HEK293 (cell line): ENCODE measurements at regions not wholly inside any gene's neighbourhood (a gene's known extent, or its start where the extent isn't known, plus 50 kb on each side); places are given as distances from the start of the nearest gene placed in this dataset.

ENCODE experiments used
- CTCF ChIA-PET: fragments of 350-600 bp; formaldehyde crosslinking; extraction: SDS; loops from one replicate; lab custom pipeline; 2021; ENCODE audit warnings: antibody characterized with exemption; lab: Yijun Ruan, JAX
- POLR2A ChIA-PET: fragments of 300-600 bp; formaldehyde crosslinking; extraction: SDS; loops from one replicate; lab custom pipeline; 2020; ENCODE audit warnings: antibody characterized with exemption, inconsistent platforms; lab: Yijun Ruan, JAX
- H3K27ac ChIP-seq: fragments of 200-500 bp; sonication (Bioruptor generic); 2 replicates; pipeline ENCODE4 v1.5.1; 2014; ENCODE audit warnings: low read depth, low read length, control low read depth, inconsistent platforms; ENCODE audit errors: extremely low read depth
- H3K36me3 ChIP-seq, 2 experiments: fragments of 200-500 bp in 1 of 2; sonication (Bioruptor generic) in 1 of 2; 1 replicate in 1 of 2; 2 replicates in 1 of 2; pipeline ENCODE4 v1.5.1; 2014 to 2017; ENCODE audit warnings: inconsistent platforms in 2 of 2, low read length in 2 of 2; ENCODE audit not compliant: control insufficient read depth in 2 of 2, insufficient read depth in 1 of 2
- H3K4me1 ChIP-seq: fragments of 200-500 bp; sonication (Bioruptor generic); 2 replicates; pipeline ENCODE4 v1.5.1; 2014; ENCODE audit warnings: mild to moderate bottlenecking, low read length, inconsistent platforms; ENCODE audit not compliant: control insufficient read depth, insufficient read depth
- H3K4me3 ChIP-seq: 2 replicates; pipeline ENCODE4 v1.5.1; 2011; ENCODE audit warnings: low read depth, mild to moderate bottlenecking, control low read depth, low read length, moderate library complexity
- H3K9me3 ChIP-seq: fragments of 200-500 bp; sonication (Bioruptor generic); 2 replicates; pipeline ENCODE4 v1.5.1; 2014; ENCODE audit warnings: low read depth, low read length, inconsistent platforms; ENCODE audit not compliant: control insufficient read depth, insufficient read depth
- CTCF ChIP-seq: fragments of 450-650 bp; formaldehyde crosslinking; IDR thresholded peaks from 2 replicates; pipeline ENCODE4 v1.5.1; 2016; ENCODE audit warnings: missing biosample characterization, missing genetic modification characterization
- FEZF1 ChIP-seq: fragments of 450-650 bp; formaldehyde crosslinking; IDR thresholded peaks from 2 replicates; pipeline ENCODE4 v1.5.1; 2016; ENCODE audit warnings: missing biosample characterization, missing genetic modification characterization
- MYNN ChIP-seq: fragments of 450-650 bp; formaldehyde crosslinking; IDR thresholded peaks from 2 replicates; pipeline ENCODE4 v1.5.1; 2016; ENCODE audit warnings: missing biosample characterization, missing genetic modification characterization, borderline replicate concordance
- PRDM6 ChIP-seq: fragments of 450-650 bp; formaldehyde crosslinking; IDR thresholded peaks from 2 replicates; pipeline ENCODE4 v1.5.1; 2017; ENCODE audit warnings: missing biosample characterization, missing genetic modification characterization
- WT1 ChIP-seq: fragments of 450-650 bp; formaldehyde crosslinking; IDR thresholded peaks from 2 replicates; pipeline ENCODE4 v1.5.1; 2016; ENCODE audit warnings: missing biosample characterization, missing genetic modification characterization
- ZBTB20 ChIP-seq: fragments of 450-650 bp; formaldehyde crosslinking; IDR thresholded peaks from 2 replicates; pipeline ENCODE4 v1.5.1; 2016; ENCODE audit warnings: missing biosample characterization, missing genetic modification characterization
- ZFP37 ChIP-seq: fragments of 450-650 bp; formaldehyde crosslinking; IDR thresholded peaks from 2 replicates; pipeline ENCODE4 v1.5.1; 2016; ENCODE audit warnings: missing biosample characterization, missing genetic modification characterization
- ZNF138 ChIP-seq: fragments of 450-650 bp; formaldehyde crosslinking; IDR thresholded peaks from 2 replicates; pipeline ENCODE4 v1.5.1; 2016; ENCODE audit warnings: missing biosample characterization, missing genetic modification characterization, borderline replicate concordance
- ZNF214 ChIP-seq: fragments of 450-650 bp; formaldehyde crosslinking; IDR thresholded peaks from 2 replicates; pipeline ENCODE4 v1.5.1; 2017; ENCODE audit warnings: missing biosample characterization, mild to moderate bottlenecking, missing genetic modification characterization, borderline replicate concordance
- ZNF280D ChIP-seq: fragments of 450-650 bp; formaldehyde crosslinking; IDR thresholded peaks from 2 replicates; pipeline ENCODE4 v1.5.1; 2016; ENCODE audit warnings: missing biosample characterization, missing genetic modification characterization
- ZNF292 ChIP-seq: fragments of 450-650 bp; formaldehyde crosslinking; IDR thresholded peaks from 2 replicates; pipeline ENCODE4 v1.5.1; 2016; ENCODE audit warnings: low read depth, missing biosample characterization, missing genetic modification characterization, borderline replicate concordance
- ZNF518A ChIP-seq: fragments of 450-650 bp; formaldehyde crosslinking; conservative IDR thresholded peaks from 2 replicates; pipeline ENCODE4 v1.5.1; 2016; ENCODE audit warnings: low read depth, missing biosample characterization, missing genetic modification characterization
- ZNF544 ChIP-seq: fragments of 450-650 bp; formaldehyde crosslinking; IDR thresholded peaks from 2 replicates; pipeline ENCODE4 v1.5.0; 2017; ENCODE audit warnings: missing biosample characterization, missing genetic modification characterization
- ZNF580 ChIP-seq: fragments of 450-650 bp; formaldehyde crosslinking; IDR thresholded peaks from 2 replicates; pipeline ENCODE4 v1.5.1; 2016; ENCODE audit warnings: missing biosample characterization, missing genetic modification characterization
- ZNF596 ChIP-seq: fragments of 450-650 bp; IDR thresholded peaks from 2 replicates; pipeline ENCODE4 v1.5.0; 2018; ENCODE audit warnings: missing biosample characterization, mild to moderate bottlenecking, missing genetic modification characterization, moderate library complexity
- ZNF629 ChIP-seq: fragments of 450-650 bp; formaldehyde crosslinking; IDR thresholded peaks from 2 replicates; pipeline ENCODE4 v1.5.1; 2017; ENCODE audit warnings: missing biosample characterization, missing genetic modification characterization
- ZNF792 ChIP-seq: fragments of 450-650 bp; formaldehyde crosslinking; IDR thresholded peaks from 2 replicates; pipeline ENCODE4 v1.5.1; 2016; ENCODE audit warnings: missing biosample characterization, missing genetic modification characterization
- ZNF837 ChIP-seq: fragments of 450-650 bp; formaldehyde crosslinking; IDR thresholded peaks from 2 replicates; pipeline ENCODE4 v1.5.1; 2016; ENCODE audit warnings: missing biosample characterization, missing genetic modification characterization
- ZXDB ChIP-seq: fragments of 450-650 bp; formaldehyde crosslinking; IDR thresholded peaks from 2 replicates; pipeline ENCODE4 v1.5.1; 2016; ENCODE audit warnings: missing biosample characterization, missing genetic modification characterization

GRCh38 chr4:60089546-60090273 is 1110.4 kb upstream of the ADGRL3 start:
- Histone ChIP-seq H3K9me3 (no peaks in the 10 kb centered on the region), H3K36me3 (no peaks in the 10 kb centered on the region), H3K27ac (no peak overlapping the region), H3K4me1 (no peaks in the 10 kb centered on the region), H3K4me3 (no peak overlapping the region)
- TF ChIP-seq ZNF580 (tag by site-specific recombination) (no peak), ZNF837 (tag by site-specific recombination) (no peak), ZNF792 (tag by site-specific recombination) (no peak)
- ChIA-PET CTCF (no interaction called here), POLR2A (no interaction called here)

- ChIA-PET POLR2A (no interaction called here), CTCF (no interaction called here)
- Histone ChIP-seq H3K4me1 (no peaks in the 10 kb centered on the region), H3K9me3 (no peaks in the 10 kb centered on the region), H3K4me3 (no peak overlapping the region), H3K27ac (no peak overlapping the region), H3K36me3 (no peaks in the 10 kb centered on the region)
- TF ChIP-seq ZNF596 (tag by site-specific recombination) (no peak), ZNF214 (no peak), ZNF292 (tag by site-specific recombination) (no peak), ZFP37 (tag by site-specific recombination) (no peak), CTCF (tag by site-specific recombination) (no peak), ZNF280D (tag by site-specific recombination) (no peak), FEZF1 (tag by site-specific recombination) (no peak), ZNF544 (tag by site-specific recombination) (no peak), ZNF629 (tag by site-specific recombination) (no peak), ZNF138 (tag by site-specific recombination) (no peak)
Measured at GRCh38 chr4:60096676-60097075, 1103.5 kb upstream of the ADGRL3 start.

GRCh38 chr4:60116592-60116991 is 1083.5 kb upstream of the ADGRL3 start:
- CTCF ChIA-PET = no interaction called here
- POLR2A ChIA-PET = no interaction called here
- no peaks in the 10 kb centered on the region for H3K36me3 ChIP-seq
- H3K4me3 ChIP-seq = no peak overlapping the region
- H3K9me3 ChIP-seq = no peaks in the 10 kb centered on the region
- no peaks in the 10 kb centered on the region for H3K4me1 ChIP-seq
- H3K27ac ChIP-seq = no peak overlapping the region
- no peak for TF ChIP-seq ZXDB
- TF ChIP-seq ZNF518A (tag by site-specific recombination) = no peak
- TF ChIP-seq ZBTB20 = no peak
- no peak for TF ChIP-seq MYNN (tag by site-specific recombination)
- TF ChIP-seq WT1 (tag by site-specific recombination) = no peak
- no peak for TF ChIP-seq PRDM6 (tag by site-specific recombination)
